Ishikawa (cell line): ENCODE measurements at regions not wholly inside any gene's neighbourhood (a gene's known extent, or its start where the extent isn't known, plus 50 kb on each side); places are given as distances from the start of the nearest gene placed in this dataset.

Experiments
- CEBPB ChIP-seq: IDR thresholded peaks from 2 replicates; pipeline ENCODE4 v1.6.1; 2012
- CREB1 ChIP-seq: IDR thresholded peaks from 2 replicates; pipeline ENCODE4 v1.6.1; 2012; ENCODE audit warnings: low read depth
- EGR1 ChIP-seq: IDR thresholded peaks from 2 replicates; pipeline ENCODE4 v1.6.1; 2012
- EP300 ChIP-seq: IDR thresholded peaks from 2 replicates; pipeline ENCODE4 v1.6.1; 2012; ENCODE audit warnings: borderline replicate concordance
- FOXM1 ChIP-seq: IDR thresholded peaks from 2 replicates; pipeline ENCODE4 v1.6.1; 2012; ENCODE audit warnings: low read depth, borderline replicate concordance
- MAX ChIP-seq: IDR thresholded peaks from 2 replicates; pipeline ENCODE4 v1.6.1; 2012
- NFIC ChIP-seq: IDR thresholded peaks from 2 replicates; pipeline ENCODE4 v1.6.1; 2012
- RAD21 ChIP-seq: IDR thresholded peaks from 2 replicates; pipeline ENCODE4 v1.6.1; 2012; ENCODE audit warnings: low read depth
- TAF1 ChIP-seq: IDR thresholded peaks from 2 replicates; pipeline ENCODE4 v1.6.1; 2012; ENCODE audit warnings: low read depth, mild to moderate bottlenecking
- TCF12 ChIP-seq: IDR thresholded peaks from 2 replicates; pipeline ENCODE4 v1.6.1; 2012; ENCODE audit warnings: low read depth
- TEAD4 ChIP-seq: IDR thresholded peaks from 2 replicates; pipeline ENCODE4 v1.6.1; 2012
- YY1 ChIP-seq: IDR thresholded peaks from 2 replicates; pipeline ENCODE4 v1.6.1; 2012; ENCODE audit warnings: low read depth
- ZBTB7A ChIP-seq: IDR thresholded peaks from 2 replicates; pipeline ENCODE4 v1.6.1; 2012; ENCODE audit warnings: low read depth
- TF ChIP-seq, protein P1 (sequence below): IDR thresholded peaks from 2 replicates; pipeline ENCODE4 v1.6.1; 2012; ENCODE audit warnings: low read depth, mild to moderate bottlenecking
- TF ChIP-seq, protein P2 (sequence below): IDR thresholded peaks from 2 replicates; pipeline ENCODE4 v1.6.1; 2012

DNA sequence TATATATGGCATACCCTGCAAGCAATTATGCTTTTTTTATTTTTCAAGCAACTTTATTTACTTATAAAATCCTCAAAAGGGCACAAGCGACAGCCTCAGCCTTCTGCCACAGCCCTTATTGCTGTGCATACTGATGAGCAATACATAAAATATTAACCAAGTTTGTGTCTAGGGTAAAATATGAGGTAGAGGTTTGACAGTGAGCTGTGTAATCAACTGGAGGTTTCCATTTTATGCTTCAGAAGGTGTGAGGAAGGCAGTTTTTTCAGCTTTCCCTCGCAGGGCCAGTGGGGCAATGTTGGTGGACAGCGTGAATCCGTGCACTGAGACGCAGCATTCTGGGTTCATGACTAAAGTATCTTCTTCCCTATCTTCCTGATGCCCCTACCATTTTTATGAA, 310.4 kb downstream of the IRS2 start:
- TF ChIP-seq TCF12 (no peak), NFIC (no peak), FOXM1 (no peak), MAX (no peak), TEAD4 (no peak), EGR1 (no peak), CREB1 (no peak), YY1 (no peak), ZBTB7A (no peak), CEBPB (no peak), EP300 (no peak), TAF1 (no peak), RAD21 (no peak)
- TF ChIP-seq, protein P1, sequence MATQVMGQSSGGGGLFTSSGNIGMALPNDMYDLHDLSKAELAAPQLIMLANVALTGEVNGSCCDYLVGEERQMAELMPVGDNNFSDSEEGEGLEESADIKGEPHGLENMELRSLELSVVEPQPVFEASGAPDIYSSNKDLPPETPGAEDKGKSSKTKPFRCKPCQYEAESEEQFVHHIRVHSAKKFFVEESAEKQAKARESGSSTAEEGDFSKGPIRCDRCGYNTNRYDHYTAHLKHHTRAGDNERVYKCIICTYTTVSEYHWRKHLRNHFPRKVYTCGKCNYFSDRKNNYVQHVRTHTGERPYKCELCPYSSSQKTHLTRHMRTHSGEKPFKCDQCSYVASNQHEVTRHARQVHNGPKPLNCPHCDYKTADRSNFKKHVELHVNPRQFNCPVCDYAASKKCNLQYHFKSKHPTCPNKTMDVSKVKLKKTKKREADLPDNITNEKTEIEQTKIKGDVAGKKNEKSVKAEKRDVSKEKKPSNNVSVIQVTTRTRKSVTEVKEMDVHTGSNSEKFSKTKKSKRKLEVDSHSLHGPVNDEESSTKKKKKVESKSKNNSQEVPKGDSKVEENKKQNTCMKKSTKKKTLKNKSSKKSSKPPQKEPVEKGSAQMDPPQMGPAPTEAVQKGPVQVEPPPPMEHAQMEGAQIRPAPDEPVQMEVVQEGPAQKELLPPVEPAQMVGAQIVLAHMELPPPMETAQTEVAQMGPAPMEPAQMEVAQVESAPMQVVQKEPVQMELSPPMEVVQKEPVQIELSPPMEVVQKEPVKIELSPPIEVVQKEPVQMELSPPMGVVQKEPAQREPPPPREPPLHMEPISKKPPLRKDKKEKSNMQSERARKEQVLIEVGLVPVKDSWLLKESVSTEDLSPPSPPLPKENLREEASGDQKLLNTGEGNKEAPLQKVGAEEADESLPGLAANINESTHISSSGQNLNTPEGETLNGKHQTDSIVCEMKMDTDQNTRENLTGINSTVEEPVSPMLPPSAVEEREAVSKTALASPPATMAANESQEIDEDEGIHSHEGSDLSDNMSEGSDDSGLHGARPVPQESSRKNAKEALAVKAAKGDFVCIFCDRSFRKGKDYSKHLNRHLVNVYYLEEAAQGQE = no peak
- TF ChIP-seq, protein P2, sequence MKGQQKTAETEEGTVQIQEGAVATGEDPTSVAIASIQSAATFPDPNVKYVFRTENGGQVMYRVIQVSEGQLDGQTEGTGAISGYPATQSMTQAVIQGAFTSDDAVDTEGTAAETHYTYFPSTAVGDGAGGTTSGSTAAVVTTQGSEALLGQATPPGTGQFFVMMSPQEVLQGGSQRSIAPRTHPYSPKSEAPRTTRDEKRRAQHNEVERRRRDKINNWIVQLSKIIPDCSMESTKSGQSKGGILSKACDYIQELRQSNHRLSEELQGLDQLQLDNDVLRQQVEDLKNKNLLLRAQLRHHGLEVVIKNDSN = no peak

DNA sequence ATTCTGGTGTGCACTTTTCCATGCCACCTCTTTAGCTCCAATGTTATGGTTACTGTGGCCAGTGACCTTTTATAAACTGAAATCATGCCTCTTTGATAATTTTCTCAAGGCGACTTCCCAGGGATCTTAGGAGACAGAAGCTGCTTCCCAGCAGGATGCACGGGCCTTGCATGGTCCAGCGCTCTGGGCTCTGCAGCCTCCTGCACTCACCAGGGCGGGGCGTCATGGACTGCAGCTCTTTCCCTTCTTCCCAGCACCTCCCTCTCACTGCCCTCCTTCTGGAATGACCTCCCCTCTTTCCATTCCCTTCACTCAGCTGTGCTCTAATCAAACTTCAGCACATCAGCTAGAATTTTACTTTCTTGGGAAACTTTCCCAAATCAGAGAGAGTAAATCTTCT, 318.3 kb downstream of the IRS2 start:
- TF ChIP-seq TCF12 (no peak), NFIC (no peak)
- TF ChIP-seq, protein P1 = peak; percentile 65

DNA sequence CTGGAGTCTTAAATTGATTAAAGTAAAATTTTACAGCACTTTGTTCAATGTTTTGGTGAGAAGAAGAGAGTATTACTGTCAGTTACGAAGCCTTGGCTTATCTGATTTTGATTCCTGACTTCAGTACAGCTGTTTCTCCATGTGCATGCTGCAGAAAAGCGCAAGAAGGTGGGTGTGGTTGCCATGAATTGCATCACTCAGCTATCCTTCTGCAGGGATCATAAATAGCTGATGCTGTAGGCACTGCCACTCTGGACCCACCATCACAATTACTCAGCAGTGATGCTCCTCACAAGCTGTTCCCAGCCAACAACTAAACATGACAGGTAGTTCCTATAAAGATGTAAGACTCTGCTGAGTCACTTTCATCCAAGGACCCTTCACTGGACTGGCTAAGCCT, 321.2 kb downstream of the IRS2 start:
- TF ChIP-seq ZBTB7A (no peak), RAD21 (no peak), EP300 (no peak)
- TF ChIP-seq, protein P2 = no peak

GRCh38 chr13:109454167-109454917, 332.0 kb downstream of the IRS2 start:
- TF ChIP-seq TAF1 (no peak), RAD21 (no peak), EGR1 (no peak), ZBTB7A (no peak), YY1 (no peak), CREB1 (no peak), MAX (no peak), EP300 (no peak), TCF12 (no peak), TEAD4 (no peak), NFIC (no peak), FOXM1 (no peak)
- TF ChIP-seq, protein P1 = no peak
- TF ChIP-seq, protein P2 = no peak
